Endothelial cell of umbilical vein (primary cell): ENCODE measurements at regions not wholly inside any gene's neighbourhood (a gene's known extent, or its start where the extent isn't known, plus 50 kb on each side); places are given as distances from the start of the nearest gene placed in this dataset.

Experiments used
- BruUV-seq: library from RNA; stranded (reverse); fragments of 400-500 nt; replicated peaks from 2 replicates; lab custom pipeline; 2021; lab: Mats Ljungman, UMichigan
- CTCF ChIA-PET: fragments of 300-600, 350-600 bp; sonication (Branson Sonifier 250); formaldehyde crosslinking; loops from one replicate; lab custom pipeline; 2021; ENCODE audit warnings: antibody characterized with exemption, inconsistent platforms; lab: Charles Lee
- POLR2A ChIA-PET: fragments of 300-600, 350-600 bp; sonication (Branson Sonifier 250); formaldehyde crosslinking; loops from one replicate; lab custom pipeline; 2021; ENCODE audit warnings: antibody characterized with exemption, inconsistent platforms; lab: Charles Lee
- DNase-seq: peaks from one replicate; pipeline ENCODE4 v3.0.0-alpha.2; 2011; ENCODE audit warnings: low read depth, low spot score
- FAIRE-seq: peaks from 2 replicates; lab custom pipeline; 2011; peaks lifted over from hg19 to GRCh38; lab: Jason Lieb, UNC
- H2AFZ ChIP-seq: 2 replicates; pipeline ENCODE4 v1.6.0; 2012; ENCODE audit warnings: low read depth, low read length, control low read depth, inconsistent platforms
- H3K27ac ChIP-seq: 2 replicates; pipeline ENCODE4 v1.5.1; 2011; ENCODE audit warnings: low read depth, mild to moderate bottlenecking, control low read depth, low read length, moderate library complexity; ENCODE audit not compliant: insufficient read depth
- H3K27me3 ChIP-seq, 2 experiments: 2 replicates each; pipeline versions ENCODE4 v1.6.0 to v1.6.1; 2011; ENCODE audit warnings: low read length in 2 of 2, mixed read lengths in 1 of 2; ENCODE audit not compliant: control insufficient read depth in 2 of 2, insufficient read depth in 2 of 2
- H3K36me3 ChIP-seq, 2 experiments: 2 replicates in 1 of 2; 3 replicates in 1 of 2; pipeline ENCODE4 v1.5.1; 2011; ENCODE audit warnings: low read length in 2 of 2, mild to moderate bottlenecking in 1 of 2, moderate library complexity in 1 of 2; ENCODE audit not compliant: control insufficient read depth in 2 of 2, insufficient read depth in 2 of 2; ENCODE audit errors: extremely low read depth in 1 of 2
- H3K4me1 ChIP-seq: 3 replicates; pipeline ENCODE4 v1.5.1; 2011; ENCODE audit warnings: mild to moderate bottlenecking, low read length; ENCODE audit not compliant: control insufficient read depth, insufficient read depth; ENCODE audit errors: extremely low read depth
- H3K4me2 ChIP-seq: 2 replicates; pipeline ENCODE4 v1.6.1; 2011; ENCODE audit warnings: low read length, control low read depth, mixed read lengths; ENCODE audit not compliant: insufficient read depth
- H3K4me3 ChIP-seq, 3 experiments: fragments of 200-600 bp in 1 of 3; sonication (generic), shearing (Covaris generic) in 1 of 3; replicated peaks in 1 of 3; 2 replicates each; pipeline ENCODE4 v1.5.1; 2011 to 2016; ENCODE audit warnings: control low read depth in 3 of 3, low read length in 3 of 3, mild to moderate bottlenecking in 2 of 3, inconsistent platforms in 1 of 3, low read depth in 1 of 3, moderate library complexity in 1 of 3; ENCODE audit not compliant: insufficient read depth in 1 of 3
- H3K79me2 ChIP-seq: 2 replicates; pipeline ENCODE4 v1.6.0; 2012; ENCODE audit warnings: low read length, inconsistent platforms; ENCODE audit not compliant: control insufficient read depth, insufficient read depth
- H3K9ac ChIP-seq: replicated peaks from 2 replicates; pipeline ENCODE3; 2011; ENCODE audit warnings: low read length, control low read depth; ENCODE audit not compliant: insufficient read depth; ENCODE audit errors: extremely low read depth
- H3K9me1 ChIP-seq: replicated peaks from 3 replicates; pipeline ENCODE4 v1.6.0; 2011; ENCODE audit warnings: mild to moderate bottlenecking, low read length; ENCODE audit not compliant: control insufficient read depth, insufficient read depth; ENCODE audit errors: extremely low read depth
- H3K9me3 ChIP-seq: replicated peaks from 2 replicates; pipeline ENCODE4 v1.5.1; 2012; ENCODE audit warnings: low read length, inconsistent platforms; ENCODE audit not compliant: control insufficient read depth, insufficient read depth
- H4K20me1 ChIP-seq: replicated peaks from 2 replicates; pipeline ENCODE3; 2011; ENCODE audit warnings: mild to moderate bottlenecking, low read length; ENCODE audit not compliant: control insufficient read depth, insufficient read depth; ENCODE audit errors: extremely low read depth
- CTCF ChIP-seq, 2 donors: IDR thresholded peaks; 1 replicate in 1 of 2; 2 replicates in 1 of 2; pipeline ENCODE4 v1.5.1; 2011; ENCODE audit warnings: low read length in 2 of 2, mild to moderate bottlenecking in 2 of 2, moderate library complexity in 2 of 2, control low read depth in 1 of 2, inconsistent platforms in 1 of 2, low read depth in 1 of 2; ENCODE audit not compliant: insufficient read depth in 1 of 2; ENCODE audit errors: extremely low read depth in 1 of 2
- EZH2 ChIP-seq: IDR thresholded peaks from 2 replicates; pipeline ENCODE4 v1.6.1; 2012; ENCODE audit warnings: borderline replicate concordance, low read depth, mild to moderate bottlenecking, moderate library complexity, low read length, inconsistent platforms; ENCODE audit not compliant: severe bottlenecking
- FOS ChIP-seq: IDR thresholded peaks from 2 replicates; pipeline ENCODE4 v1.6.1; 2011; ENCODE audit warnings: mild to moderate bottlenecking, low read length, moderate library complexity, borderline replicate concordance; ENCODE audit not compliant: insufficient read depth
- GATA2 ChIP-seq: IDR thresholded peaks from 2 replicates; pipeline ENCODE4 v1.7.0; 2011; ENCODE audit warnings: low read depth, mild to moderate bottlenecking, moderate library complexity, mixed read lengths, low read length; ENCODE audit not compliant: insufficient read length, insufficient read depth
- JUN ChIP-seq: IDR thresholded peaks from 2 replicates; pipeline ENCODE4 v1.6.1; 2011; ENCODE audit warnings: borderline replicate concordance, low read depth; ENCODE audit not compliant: insufficient read length, insufficient read depth
- MAX ChIP-seq: IDR thresholded peaks from 2 replicates; pipeline ENCODE4 v1.6.1; 2011; ENCODE audit not compliant: insufficient read depth, insufficient read length
- MYC ChIP-seq: IDR thresholded peaks from one replicate; pipeline ENCODE4 v1.6.1; 2011; ENCODE audit warnings: mild to moderate bottlenecking, low read depth, low read length
- POLR2A ChIP-seq: IDR thresholded peaks from 2 replicates; pipeline ENCODE4 v1.6.1; 2012; ENCODE audit warnings: low read depth, mild to moderate bottlenecking, control low read depth, low read length
- POLR2AphosphoS5 ChIP-seq: IDR thresholded peaks from 2 replicates; pipeline ENCODE4 v1.6.1; 2012; ENCODE audit warnings: low read depth, mild to moderate bottlenecking, control low read depth, low read length, moderate library complexity; ENCODE audit not compliant: insufficient read depth
- dilution Hi-C: fragments of 300-500 bp; cut with MboI; formaldehyde crosslinking; loops from one replicate; pipeline ENCODE4 v1.15.0; 2019; ENCODE audit warnings: low sequenced_read_pairs; ENCODE audit not compliant: extremely low pct_ligation_motif_present
- intact Hi-C: fragments of 100-400 bp; cut with micrococcal nuclease; formaldehyde crosslinking; loops from one replicate; pipeline ENCODE4 v1.10.0; 2022

- FAIRE-seq (no peak), DNase-seq (no peak)
- H3K9me1 ChIP-seq: no peaks in the 10 kb centered on the region
- H3K4me1 ChIP-seq: no peaks in the 10 kb centered on the region
- H3K27ac ChIP-seq: no peak overlapping the region
- H3K4me3 ChIP-seq: no peak overlapping the region
- ChIA-PET POLR2A (no interaction called here), CTCF (interaction anchor here (1.5 to 1.7 kb wide), 2 partner anchors 17 to 49 kb away, joined by 3 to 4 read pairs; no protein-coding TSS in a partner anchor)
- no peaks in the 10 kb centered on the region for H3K36me3 ChIP-seq
- no peaks in the 10 kb centered on the region for H3K79me2 ChIP-seq
- BruUV-seq: no TSS peak
- intact Hi-C loops: no loop called here
- dilution Hi-C loops: no loop called here
- H3K9me3 ChIP-seq: no peaks in the 10 kb centered on the region
- H3K27me3 ChIP-seq: no peaks in the 10 kb centered on the region
- H3K9ac ChIP-seq: no peak overlapping the region
- no peak overlapping the region for H3K4me2 ChIP-seq
- no peak overlapping the region for H2AFZ ChIP-seq
- no peaks in the 10 kb centered on the region for H4K20me1 ChIP-seq
- TF ChIP-seq CTCF (IDR thresholded peaks at IDR 0.05; ENCODE audit: extremely low read depth in 1 of 2, insufficient read depth in 1 of 2, low read depth in 1 of 2, low read length in 2 of 2): no peak
- no peak for TF ChIP-seq JUN
- no peak for TF ChIP-seq POLR2AphosphoS5
- TF ChIP-seq POLR2A: no peak
- TF ChIP-seq GATA2: no peak
- TF ChIP-seq MAX: no peak
- TF ChIP-seq FOS: no peak
- TF ChIP-seq EZH2: no peak
- TF ChIP-seq MYC: no peak
Measured at GRCh38 chr2:4370422-4371090, 667.2 kb downstream of the DCDC2C start.
